ENCODE measurements at regions not wholly inside any gene's neighbourhood (a gene's known extent, or its start where the extent isn't known, plus 50 kb on each side); places are given as distances from the start of the nearest gene placed in this dataset.

DNA sequence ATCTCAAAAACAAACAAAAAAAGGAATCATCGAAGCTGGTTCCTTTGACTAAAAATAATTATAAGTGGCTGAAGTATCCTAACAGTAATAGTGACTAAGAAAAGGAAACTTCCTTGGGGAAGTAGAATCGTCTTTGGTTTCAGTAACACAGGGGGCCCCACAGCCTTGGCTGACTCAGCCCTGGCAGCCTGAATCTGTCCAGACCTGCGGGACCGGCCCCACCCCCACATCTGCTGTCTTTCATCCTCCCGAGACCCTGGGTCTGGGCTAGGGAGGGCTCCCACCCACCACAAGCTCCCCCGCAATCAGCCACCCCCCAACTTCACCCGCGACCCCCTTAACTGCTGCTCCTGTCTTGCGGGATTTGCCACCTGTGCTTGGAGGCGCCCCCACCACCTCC, 1452.6 kb upstream of the ACVR2A start:
- no peaks in the 10 kb centered on the region for H3K9me3 ChIP-seq
- H3K27ac ChIP-seq = no peak overlapping the region
- DNase-seq = no peak
- no peaks in the 10 kb centered on the region for H3K36me3 ChIP-seq
- intact Hi-C loops (cut with DNase I) = no loop called here
- no peak overlapping the region for H3K4me3 ChIP-seq
- TF ChIP-seq POLR2A (IDR thresholded peaks at IDR 0.05) (no peak), EP300 (IDR thresholded peaks at IDR 0.05) (no peak)
- TF ChIP-seq, protein P1, sequence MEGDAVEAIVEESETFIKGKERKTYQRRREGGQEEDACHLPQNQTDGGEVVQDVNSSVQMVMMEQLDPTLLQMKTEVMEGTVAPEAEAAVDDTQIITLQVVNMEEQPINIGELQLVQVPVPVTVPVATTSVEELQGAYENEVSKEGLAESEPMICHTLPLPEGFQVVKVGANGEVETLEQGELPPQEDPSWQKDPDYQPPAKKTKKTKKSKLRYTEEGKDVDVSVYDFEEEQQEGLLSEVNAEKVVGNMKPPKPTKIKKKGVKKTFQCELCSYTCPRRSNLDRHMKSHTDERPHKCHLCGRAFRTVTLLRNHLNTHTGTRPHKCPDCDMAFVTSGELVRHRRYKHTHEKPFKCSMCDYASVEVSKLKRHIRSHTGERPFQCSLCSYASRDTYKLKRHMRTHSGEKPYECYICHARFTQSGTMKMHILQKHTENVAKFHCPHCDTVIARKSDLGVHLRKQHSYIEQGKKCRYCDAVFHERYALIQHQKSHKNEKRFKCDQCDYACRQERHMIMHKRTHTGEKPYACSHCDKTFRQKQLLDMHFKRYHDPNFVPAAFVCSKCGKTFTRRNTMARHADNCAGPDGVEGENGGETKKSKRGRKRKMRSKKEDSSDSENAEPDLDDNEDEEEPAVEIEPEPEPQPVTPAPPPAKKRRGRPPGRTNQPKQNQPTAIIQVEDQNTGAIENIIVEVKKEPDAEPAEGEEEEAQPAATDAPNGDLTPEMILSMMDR (IDR thresholded peaks at IDR 0.05) = no peak
- WGBS, 3 donors = 45 to 69% (median 53%) methylated on average over 10 of the region's 10 CpGs
- H3K4me1 ChIP-seq (ENCODE audit: insufficient read depth) = no peaks in the 10 kb centered on the region
- H3K27me3 ChIP-seq = no peaks in the 10 kb centered on the region

DNA sequence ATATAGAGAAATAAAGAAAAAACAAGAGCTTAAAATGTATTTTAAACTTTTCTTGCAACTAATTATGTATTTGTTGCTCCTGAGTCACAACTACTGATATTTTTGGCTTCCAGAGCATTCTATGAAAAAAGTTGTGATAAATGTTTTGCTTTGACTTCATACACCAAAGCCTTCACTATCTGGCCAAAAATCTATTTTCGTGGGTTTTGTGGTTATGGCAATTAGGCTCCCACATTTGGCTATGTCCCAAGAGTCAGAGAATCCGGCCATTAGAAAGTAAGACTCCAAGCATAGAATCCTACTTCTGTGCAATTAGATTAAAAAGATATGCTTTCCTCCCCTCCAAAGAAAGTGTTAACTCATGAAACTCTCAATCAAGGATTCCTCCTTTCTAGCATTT, 1456.1 kb upstream of the ACVR2A start:
- Histone ChIP-seq H3K4me3 (no peak overlapping the region), H3K27me3 (no peaks in the 10 kb centered on the region), H3K9me3 (no peaks in the 10 kb centered on the region), H3K4me1 (ENCODE audit: insufficient read depth) (no peaks in the 10 kb centered on the region), H3K36me3 (no peaks in the 10 kb centered on the region), H3K27ac (no peak overlapping the region)
- TF ChIP-seq POLR2A (IDR thresholded peaks at IDR 0.05) = no peak
- TF ChIP-seq, protein P1 (IDR thresholded peaks at IDR 0.05) = no peak
- no peak for TF ChIP-seq EP300 (IDR thresholded peaks at IDR 0.05)
- no peak for DNase-seq
- intact Hi-C loops (cut with DNase I) = no loop called here
- 55 to 59% (median 56%) methylated on average over 2 of the region's 2 CpGs for WGBS, 3 donors

DNA sequence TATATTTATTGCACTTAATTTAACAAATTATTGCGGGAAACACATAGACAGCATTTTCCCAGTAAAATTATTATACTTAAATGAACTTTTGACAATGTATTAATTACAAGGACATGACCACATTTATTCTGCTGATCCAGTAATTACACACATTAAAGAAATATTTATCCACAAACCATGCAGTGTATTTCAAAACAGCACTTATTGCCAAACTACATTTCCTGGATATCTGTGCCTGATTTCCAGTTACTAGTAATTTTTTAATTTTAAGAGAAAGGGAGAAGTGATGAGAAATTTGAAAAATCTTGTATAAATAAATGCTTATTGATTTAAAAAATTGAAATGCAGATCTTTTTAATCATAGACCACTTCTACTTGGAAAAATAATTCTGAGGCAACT, 1458.7 kb upstream of the ACVR2A start:
- Histone ChIP-seq H3K27me3 (no peaks in the 10 kb centered on the region), H3K4me1 (ENCODE audit: insufficient read depth) (no peaks in the 10 kb centered on the region), H3K27ac (no peak overlapping the region), H3K9me3 (no peaks in the 10 kb centered on the region), H3K4me3 (no peak overlapping the region), H3K36me3 (no peaks in the 10 kb centered on the region)
- 17 to 19% (median 17%) methylated on average over 1 of the region's 1 CpG for WGBS, 3 donors
- TF ChIP-seq EP300 (IDR thresholded peaks at IDR 0.05) (no peak), POLR2A (IDR thresholded peaks at IDR 0.05) (no peak)
- TF ChIP-seq, protein P1 (IDR thresholded peaks at IDR 0.05) = no peak
- intact Hi-C loops (cut with DNase I) = no loop called here
- DNase-seq = no peak

DNA sequence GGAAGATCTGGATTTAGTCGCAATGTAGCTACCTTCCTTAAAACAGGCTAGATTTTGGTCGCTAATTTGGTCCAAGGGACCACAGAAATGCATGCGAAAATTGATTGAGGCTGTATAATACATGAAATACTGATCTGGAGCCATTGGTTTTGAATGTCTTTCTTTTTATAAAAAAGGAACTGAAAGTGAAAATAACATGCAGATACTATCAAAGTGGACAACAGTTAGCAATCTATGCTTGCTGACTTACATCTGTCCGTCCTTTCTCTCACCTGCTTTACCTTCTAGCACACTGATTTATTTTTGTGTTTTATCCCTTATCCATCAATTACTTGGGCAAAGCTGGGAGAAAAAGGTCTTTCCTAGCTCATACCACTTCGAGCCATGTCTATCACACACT, 1459.8 kb upstream of the ACVR2A start:
- Histone ChIP-seq H3K27ac (no peak overlapping the region), H3K36me3 (no peaks in the 10 kb centered on the region), H3K27me3 (no peaks in the 10 kb centered on the region), H3K4me1 (ENCODE audit: insufficient read depth) (no peaks in the 10 kb centered on the region), H3K4me3 (no peak overlapping the region), H3K9me3 (no peaks in the 10 kb centered on the region)
- no peak for DNase-seq
- WGBS, 3 donors = 88 to 95% (median 94%) methylated on average over 5 of the region's 5 CpGs
- TF ChIP-seq POLR2A (IDR thresholded peaks at IDR 0.05) (no peak), EP300 (IDR thresholded peaks at IDR 0.05) (no peak)
- TF ChIP-seq, protein P1 (IDR thresholded peaks at IDR 0.05) = no peak
- intact Hi-C loops (cut with DNase I) = no loop called here
